ENCODE measurements at regions not wholly inside any gene's neighbourhood (a gene's known extent, or its start where the extent isn't known, plus 50 kb on each side); places are given as distances from the start of the nearest gene placed in this dataset.

DNA sequence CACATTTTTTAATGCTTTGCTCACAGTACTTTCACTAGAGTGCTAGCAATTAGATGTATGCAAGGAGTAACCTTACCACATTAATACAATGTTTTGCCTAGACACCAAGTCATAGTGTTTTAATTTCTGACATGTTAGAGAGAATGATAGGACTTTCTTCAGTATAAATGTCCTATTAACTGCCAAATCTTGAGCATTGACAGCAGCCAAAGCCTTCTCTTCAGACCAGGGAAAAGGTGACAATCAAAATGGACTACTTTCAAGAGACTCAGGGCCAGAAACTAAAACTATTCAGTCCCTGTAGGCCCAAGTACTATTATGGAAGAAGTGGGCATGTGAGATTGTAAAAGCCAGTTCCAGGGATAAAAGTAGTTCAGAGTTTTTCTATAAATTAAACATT, 201.4 kb upstream of the PCDH15 start:
- TF ChIP-seq CTCF (IDR thresholded peaks at IDR 0.05 in 2 of 3, conservative IDR thresholded peaks at IDR 0.05 in 1 of 3; ENCODE audit: control insufficient read depth in 2 of 3, extremely low read depth in 1 of 3, insufficient read depth in 1 of 3, low read depth in 3 of 3, low read length in 3 of 3) (no peak), RFX5 (IDR thresholded peaks at IDR 0.05; ENCODE audit: low read depth, low read length) (no peak), TCF12 (IDR thresholded peaks at IDR 0.05; ENCODE audit: low read depth, low read length) (no peak), TAF1 (IDR thresholded peaks at IDR 0.05; ENCODE audit: borderline replicate concordance, low read depth, low read length) (no peak), USF2 (IDR thresholded peaks at IDR 0.05; ENCODE audit: borderline replicate concordance, low read depth, low read length) (no peak), ZNF274 (IDR thresholded peaks at IDR 0.05; ENCODE audit: insufficient read depth, insufficient read length) (no peak), FOXK2 (IDR thresholded peaks at IDR 0.05) (no peak)
